GM23338 (cell line): ENCODE measurements at regions not wholly inside any gene's neighbourhood (a gene's known extent, or its start where the extent isn't known, plus 50 kb on each side); places are given as distances from the start of the nearest gene placed in this dataset.
A peak's percentile ranks its signal among the peaks of the same experiment; 100 is the strongest.

Experiments used
- ATAC-seq: fragments of 200-7000 bp; cut with Tn5 transposase; 3 replicates; pipeline ENCODE4 v1.9.1; 2020
- DNase-seq: peaks from one replicate; pipeline ENCODE4 v3.0.0-alpha.2; 2015; ENCODE audit warnings: low spot score
- H2AFZ ChIP-seq: fragments of 200-600 bp; sonication (generic); 2 replicates; pipeline ENCODE4 v1.8.0; 2016; ENCODE audit warnings: antibody characterized with exemption, mild to moderate bottlenecking, moderate library complexity
- H3F3A ChIP-seq: fragments of 200-600 bp; sonication (generic); replicated peaks from 2 replicates; pipeline ENCODE4 v1.8.0; 2017; ENCODE audit warnings: antibody characterized with exemption, mixed run types, low read depth
- H3K27ac ChIP-seq: fragments of 200-600 bp; sonication (generic); 2 replicates; pipeline ENCODE4 v1.6.1; 2016; ENCODE audit warnings: low read depth
- H3K27me3 ChIP-seq: fragments of 200-600 bp; sonication (generic); 2 replicates; pipeline ENCODE4 v1.8.0; 2016; ENCODE audit warnings: mild to moderate bottlenecking, mixed run types, moderate library complexity; ENCODE audit not compliant: insufficient read depth
- H3K36me3 ChIP-seq: fragments of 200-600 bp; sonication (generic); 2 replicates; pipeline ENCODE4 v1.8.0; 2016; ENCODE audit warnings: mild to moderate bottlenecking; ENCODE audit not compliant: insufficient read depth
- H3K4me1 ChIP-seq: fragments of 200-600 bp; sonication (generic); 2 replicates; pipeline ENCODE4 v1.8.0; 2016; ENCODE audit warnings: mild to moderate bottlenecking, moderate library complexity; ENCODE audit not compliant: insufficient read depth
- H3K4me2 ChIP-seq: fragments of 200-600 bp; sonication (generic); 2 replicates; pipeline ENCODE4 v1.7.1; 2017; ENCODE audit warnings: mixed run types
- H3K4me3 ChIP-seq: fragments of 200-600 bp; sonication (generic); 2 replicates; pipeline ENCODE4 v1.6.1; 2016; ENCODE audit warnings: mixed run types
- H3K79me2 ChIP-seq: fragments of 200-600 bp; sonication (generic); replicated peaks from 2 replicates; pipeline ENCODE4 v1.8.0; 2017; ENCODE audit warnings: mild to moderate bottlenecking; ENCODE audit not compliant: insufficient read depth
- H3K9me2 ChIP-seq: fragments of 200-600 bp; sonication (generic); 2 replicates; pipeline ENCODE4 v1.8.0; 2017; ENCODE audit not compliant: insufficient read depth
- H4K20me1 ChIP-seq: fragments of 200-600 bp; sonication (generic); replicated peaks from 2 replicates; pipeline ENCODE4 v1.8.0; 2017; ENCODE audit warnings: mild to moderate bottlenecking; ENCODE audit not compliant: insufficient read depth
- H3K27ac Mint-ChIP-seq: 2 replicates; pipeline ENCODE4 v1.8.0; 2020; ENCODE audit warnings: inconsistent platforms, mild to moderate bottlenecking, moderate library complexity, mixed read lengths
- H3K27me3 Mint-ChIP-seq: 3 replicates; pipeline ENCODE4 v1.8.0; 2022; ENCODE audit warnings: low read depth, mild to moderate bottlenecking, moderate library complexity, mixed read lengths, inconsistent platforms; ENCODE audit not compliant: insufficient read depth, poor library complexity
- H3K36me3 Mint-ChIP-seq: 3 replicates; pipeline ENCODE4 v1.8.0; 2021; ENCODE audit warnings: low read depth, mild to moderate bottlenecking, inconsistent platforms, moderate library complexity, mixed read lengths
- H3K4me1 Mint-ChIP-seq: 3 replicates; pipeline ENCODE4 v1.8.0; 2020; ENCODE audit warnings: mild to moderate bottlenecking, inconsistent platforms, mixed read lengths
- H3K4me3 Mint-ChIP-seq: 3 replicates; pipeline ENCODE4 v1.8.0; 2021; ENCODE audit warnings: moderate library complexity, mild to moderate bottlenecking, inconsistent platforms, mixed read lengths
- H3K9me3 Mint-ChIP-seq: 3 replicates; pipeline ENCODE4 v1.8.0; 2020; ENCODE audit warnings: moderate library complexity, mild to moderate bottlenecking, inconsistent platforms, mixed read lengths
- CREB1 ChIP-seq: fragments of 250-450 bp; sonication (Bioruptor Pico); IDR thresholded peaks from 2 replicates; pipeline ENCODE4 v1.5.0; 2020; ENCODE audit warnings: low read depth, mild to moderate bottlenecking, moderate library complexity
- CTCF ChIP-seq, 2 experiments: fragments of 200-600 bp in 1 of 2; sonication (generic) in 1 of 2; conservative IDR thresholded peaks; 2 replicates each; pipeline versions ENCODE4 v1.5.1 to v1.6.1; 2016 to 2017; ENCODE audit warnings: antibody characterized with exemption in 2 of 2, low read depth in 2 of 2, mild to moderate bottlenecking in 2 of 2, moderate library complexity in 1 of 2
- NANOG ChIP-seq: IDR thresholded peaks from 2 replicates; pipeline ENCODE4 v1.6.1; 2016; ENCODE audit warnings: antibody characterized with exemption, borderline replicate concordance
- TF ChIP-seq, protein P1 (sequence below): fragments of 250-450 bp; sonication (Bioruptor Pico); IDR thresholded peaks from 2 replicates; pipeline ENCODE4 v1.5.0; 2020; ENCODE audit warnings: mild to moderate bottlenecking, moderate library complexity
- TF ChIP-seq, protein P2 (sequence below): IDR thresholded peaks from one replicate; pipeline ENCODE4 v1.6.1; 2018; ENCODE audit warnings: antibody characterized with exemption; ENCODE audit not compliant: unreplicated experiment

DNA sequence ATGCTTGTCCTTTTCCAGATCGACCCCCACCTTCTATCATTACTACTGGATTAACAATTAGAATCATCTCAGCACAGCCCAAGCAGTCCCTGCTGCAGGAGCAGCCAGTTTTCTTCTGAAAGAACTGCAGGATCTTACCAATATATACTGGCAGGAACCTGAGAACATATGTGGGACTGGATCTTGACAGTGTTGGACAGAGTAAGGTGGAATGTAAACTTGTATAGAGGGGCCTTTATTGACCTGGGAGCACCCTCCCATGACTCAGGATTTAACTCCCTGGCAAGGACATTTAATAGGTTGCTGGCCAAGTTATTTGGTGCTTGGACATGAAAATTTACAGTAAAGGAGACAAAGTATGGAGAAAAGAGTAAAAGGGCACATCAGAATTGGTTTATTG, 66.2 kb upstream of the TMX1 start (continued):
- TF ChIP-seq, protein P1, sequence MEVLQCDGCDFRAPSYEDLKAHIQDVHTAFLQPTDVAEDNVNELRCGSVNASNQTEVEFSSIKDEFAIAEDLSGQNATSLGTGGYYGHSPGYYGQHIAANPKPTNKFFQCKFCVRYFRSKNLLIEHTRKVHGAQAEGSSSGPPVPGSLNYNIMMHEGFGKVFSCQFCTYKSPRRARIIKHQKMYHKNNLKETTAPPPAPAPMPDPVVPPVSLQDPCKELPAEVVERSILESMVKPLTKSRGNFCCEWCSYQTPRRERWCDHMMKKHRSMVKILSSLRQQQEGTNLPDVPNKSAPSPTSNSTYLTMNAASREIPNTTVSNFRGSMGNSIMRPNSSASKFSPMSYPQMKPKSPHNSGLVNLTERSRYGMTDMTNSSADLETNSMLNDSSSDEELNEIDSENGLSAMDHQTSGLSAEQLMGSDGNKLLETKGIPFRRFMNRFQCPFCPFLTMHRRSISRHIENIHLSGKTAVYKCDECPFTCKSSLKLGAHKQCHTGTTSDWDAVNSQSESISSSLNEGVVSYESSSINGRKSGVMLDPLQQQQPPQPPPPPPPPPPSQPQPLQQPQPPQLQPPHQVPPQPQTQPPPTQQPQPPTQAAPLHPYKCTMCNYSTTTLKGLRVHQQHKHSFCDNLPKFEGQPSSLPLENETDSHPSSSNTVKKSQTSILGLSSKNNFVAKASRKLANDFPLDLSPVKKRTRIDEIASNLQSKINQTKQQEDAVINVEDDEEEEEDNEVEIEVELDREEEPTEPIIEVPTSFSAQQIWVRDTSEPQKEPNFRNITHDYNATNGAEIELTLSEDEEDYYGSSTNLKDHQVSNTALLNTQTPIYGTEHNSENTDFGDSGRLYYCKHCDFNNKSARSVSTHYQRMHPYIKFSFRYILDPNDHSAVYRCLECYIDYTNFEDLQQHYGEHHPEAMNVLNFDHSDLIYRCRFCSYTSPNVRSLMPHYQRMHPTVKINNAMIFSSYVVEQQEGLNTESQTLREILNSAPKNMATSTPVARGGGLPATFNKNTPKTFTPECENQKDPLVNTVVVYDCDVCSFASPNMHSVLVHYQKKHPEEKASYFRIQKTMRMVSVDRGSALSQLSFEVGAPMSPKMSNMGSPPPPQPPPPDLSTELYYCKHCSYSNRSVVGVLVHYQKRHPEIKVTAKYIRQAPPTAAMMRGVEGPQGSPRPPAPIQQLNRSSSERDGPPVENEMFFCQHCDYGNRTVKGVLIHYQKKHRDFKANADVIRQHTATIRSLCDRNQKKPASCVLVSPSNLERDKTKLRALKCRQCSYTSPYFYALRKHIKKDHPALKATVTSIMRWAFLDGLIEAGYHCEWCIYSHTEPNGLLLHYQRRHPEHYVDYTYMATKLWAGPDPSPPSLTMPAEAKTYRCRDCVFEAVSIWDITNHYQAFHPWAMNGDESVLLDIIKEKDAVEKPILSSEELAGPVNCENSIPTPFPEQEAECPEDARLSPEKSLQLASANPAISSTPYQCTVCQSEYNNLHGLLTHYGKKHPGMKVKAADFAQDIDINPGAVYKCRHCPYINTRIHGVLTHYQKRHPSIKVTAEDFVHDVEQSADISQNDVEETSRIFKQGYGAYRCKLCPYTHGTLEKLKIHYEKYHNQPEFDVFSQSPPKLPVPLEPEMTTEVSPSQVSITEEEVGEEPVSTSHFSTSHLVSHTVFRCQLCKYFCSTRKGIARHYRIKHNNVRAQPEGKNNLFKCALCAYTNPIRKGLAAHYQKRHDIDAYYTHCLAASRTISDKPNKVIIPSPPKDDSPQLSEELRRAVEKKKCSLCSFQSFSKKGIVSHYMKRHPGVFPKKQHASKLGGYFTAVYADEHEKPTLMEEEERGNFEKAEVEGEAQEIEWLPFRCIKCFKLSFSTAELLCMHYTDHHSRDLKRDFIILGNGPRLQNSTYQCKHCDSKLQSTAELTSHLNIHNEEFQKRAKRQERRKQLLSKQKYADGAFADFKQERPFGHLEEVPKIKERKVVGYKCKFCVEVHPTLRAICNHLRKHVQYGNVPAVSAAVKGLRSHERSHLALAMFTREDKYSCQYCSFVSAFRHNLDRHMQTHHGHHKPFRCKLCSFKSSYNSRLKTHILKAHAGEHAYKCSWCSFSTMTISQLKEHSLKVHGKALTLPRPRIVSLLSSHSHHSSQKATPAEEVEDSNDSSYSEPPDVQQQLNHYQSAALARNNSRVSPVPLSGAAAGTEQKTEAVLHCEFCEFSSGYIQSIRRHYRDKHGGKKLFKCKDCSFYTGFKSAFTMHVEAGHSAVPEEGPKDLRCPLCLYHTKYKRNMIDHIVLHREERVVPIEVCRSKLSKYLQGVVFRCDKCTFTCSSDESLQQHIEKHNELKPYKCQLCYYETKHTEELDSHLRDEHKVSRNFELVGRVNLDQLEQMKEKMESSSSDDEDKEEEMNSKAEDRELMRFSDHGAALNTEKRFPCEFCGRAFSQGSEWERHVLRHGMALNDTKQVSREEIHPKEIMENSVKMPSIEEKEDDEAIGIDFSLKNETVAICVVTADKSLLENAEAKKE: no peak
- no peak for TF ChIP-seq CREB1 (CRISPR knock-in tag)
- TF ChIP-seq, protein P2, sequence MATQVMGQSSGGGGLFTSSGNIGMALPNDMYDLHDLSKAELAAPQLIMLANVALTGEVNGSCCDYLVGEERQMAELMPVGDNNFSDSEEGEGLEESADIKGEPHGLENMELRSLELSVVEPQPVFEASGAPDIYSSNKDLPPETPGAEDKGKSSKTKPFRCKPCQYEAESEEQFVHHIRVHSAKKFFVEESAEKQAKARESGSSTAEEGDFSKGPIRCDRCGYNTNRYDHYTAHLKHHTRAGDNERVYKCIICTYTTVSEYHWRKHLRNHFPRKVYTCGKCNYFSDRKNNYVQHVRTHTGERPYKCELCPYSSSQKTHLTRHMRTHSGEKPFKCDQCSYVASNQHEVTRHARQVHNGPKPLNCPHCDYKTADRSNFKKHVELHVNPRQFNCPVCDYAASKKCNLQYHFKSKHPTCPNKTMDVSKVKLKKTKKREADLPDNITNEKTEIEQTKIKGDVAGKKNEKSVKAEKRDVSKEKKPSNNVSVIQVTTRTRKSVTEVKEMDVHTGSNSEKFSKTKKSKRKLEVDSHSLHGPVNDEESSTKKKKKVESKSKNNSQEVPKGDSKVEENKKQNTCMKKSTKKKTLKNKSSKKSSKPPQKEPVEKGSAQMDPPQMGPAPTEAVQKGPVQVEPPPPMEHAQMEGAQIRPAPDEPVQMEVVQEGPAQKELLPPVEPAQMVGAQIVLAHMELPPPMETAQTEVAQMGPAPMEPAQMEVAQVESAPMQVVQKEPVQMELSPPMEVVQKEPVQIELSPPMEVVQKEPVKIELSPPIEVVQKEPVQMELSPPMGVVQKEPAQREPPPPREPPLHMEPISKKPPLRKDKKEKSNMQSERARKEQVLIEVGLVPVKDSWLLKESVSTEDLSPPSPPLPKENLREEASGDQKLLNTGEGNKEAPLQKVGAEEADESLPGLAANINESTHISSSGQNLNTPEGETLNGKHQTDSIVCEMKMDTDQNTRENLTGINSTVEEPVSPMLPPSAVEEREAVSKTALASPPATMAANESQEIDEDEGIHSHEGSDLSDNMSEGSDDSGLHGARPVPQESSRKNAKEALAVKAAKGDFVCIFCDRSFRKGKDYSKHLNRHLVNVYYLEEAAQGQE: no peak

DNA sequence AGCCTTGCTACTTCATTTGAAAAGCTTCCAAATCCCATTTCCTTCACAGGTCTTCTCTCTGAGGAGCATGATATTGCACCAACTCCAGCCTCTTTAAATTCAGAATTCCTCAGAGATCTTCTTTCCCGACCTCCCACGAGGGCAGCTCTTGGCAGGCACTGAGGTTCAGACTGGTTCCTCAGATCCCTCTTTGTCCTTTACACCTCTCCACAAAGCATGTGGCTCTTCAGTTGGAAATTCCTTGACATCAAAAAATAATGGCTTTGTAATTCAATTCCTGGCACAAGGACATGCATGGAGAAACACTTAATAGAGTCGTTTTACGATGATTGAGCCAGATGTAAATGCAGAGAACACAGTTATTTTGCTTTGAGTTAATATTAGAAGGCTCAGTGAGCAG, 63.2 kb upstream of the TMX1 start:
- Histone ChIP-seq H3F3A (no peaks in the 10 kb centered on the region), H3K9me2 (no peaks in the 10 kb centered on the region), H3K27me3 (no peaks in the 10 kb centered on the region), H3K4me3 (no peak overlapping the region), H3K4me1 (peaks cover 15% of the 10 kb centered on the region), H4K20me1 (no peaks in the 10 kb centered on the region), H3K27ac (no peak overlapping the region), H3K79me2 (no peaks in the 10 kb centered on the region), H3K36me3 (no peaks in the 10 kb centered on the region), H2AFZ (no peak overlapping the region), H3K4me2 (peak overlapping the region; percentile 19)
- Mint-ChIP-seq H3K9me3 (no peaks in the 10 kb centered on the region), H3K36me3 (no peaks in the 10 kb centered on the region), H3K27ac (0 out of 2 replicates have a peak overlapping the region, but pooled peaks have one; percentile 16), H3K4me3 (no peak overlapping the region), H3K4me1 (peaks cover 12% of the 10 kb centered on the region), H3K27me3 (no peaks in the 10 kb centered on the region)
- peak; percentile 45 for DNase-seq
- ATAC-seq: peak; percentile 79
- no peak for TF ChIP-seq CTCF (conservative IDR thresholded peaks at IDR 0.05; ENCODE audit: low read depth in 2 of 2)
- TF ChIP-seq NANOG: no peak
